GM21515 (cell line): ENCODE measurements at regions not wholly inside any gene's neighbourhood (a gene's known extent, or its start where the extent isn't known, plus 50 kb on each side); places are given as distances from the start of the nearest gene placed in this dataset.

Experiments
- ATAC-seq: cut with Tn5 transposase; IDR thresholded peaks from one replicate; pipeline ENCODE4 v1.9.1; 2021; ENCODE audit not compliant: unreplicated experiment

DNA sequence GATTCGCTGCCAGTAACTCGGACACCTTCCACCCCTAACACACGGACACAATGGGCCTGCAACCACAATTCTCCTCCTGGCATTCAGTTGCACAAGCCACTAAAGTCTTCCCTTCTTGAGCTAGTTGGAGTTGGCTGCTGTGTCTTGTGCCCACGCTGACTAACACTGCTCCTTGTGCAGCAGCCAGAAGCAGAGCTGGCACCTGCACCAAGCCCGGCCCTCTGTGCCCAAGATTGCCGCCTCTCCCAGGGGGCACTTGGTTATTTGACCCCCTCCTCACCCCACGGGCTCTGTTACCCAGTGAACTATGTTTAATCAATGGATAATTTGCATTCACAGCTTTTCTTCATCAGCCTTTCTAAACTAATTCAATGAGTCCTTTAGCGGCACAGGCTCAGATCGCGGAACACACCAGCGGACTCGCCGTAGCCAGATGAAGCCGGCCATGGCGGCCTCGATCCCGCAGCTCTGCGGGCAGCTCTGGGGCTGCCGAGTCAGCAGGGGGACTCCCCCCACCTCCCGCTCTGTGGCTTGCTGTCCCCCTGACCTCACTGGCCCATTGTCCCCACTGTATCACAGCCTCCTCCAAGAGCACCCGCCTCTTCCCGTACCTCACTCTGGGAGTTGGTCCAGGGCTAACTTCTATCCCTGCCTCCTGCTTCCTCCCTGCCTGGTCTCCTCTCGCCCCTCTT is 94.8 kb upstream of the AFDN start:
- no peak for ATAC-seq

DNA sequence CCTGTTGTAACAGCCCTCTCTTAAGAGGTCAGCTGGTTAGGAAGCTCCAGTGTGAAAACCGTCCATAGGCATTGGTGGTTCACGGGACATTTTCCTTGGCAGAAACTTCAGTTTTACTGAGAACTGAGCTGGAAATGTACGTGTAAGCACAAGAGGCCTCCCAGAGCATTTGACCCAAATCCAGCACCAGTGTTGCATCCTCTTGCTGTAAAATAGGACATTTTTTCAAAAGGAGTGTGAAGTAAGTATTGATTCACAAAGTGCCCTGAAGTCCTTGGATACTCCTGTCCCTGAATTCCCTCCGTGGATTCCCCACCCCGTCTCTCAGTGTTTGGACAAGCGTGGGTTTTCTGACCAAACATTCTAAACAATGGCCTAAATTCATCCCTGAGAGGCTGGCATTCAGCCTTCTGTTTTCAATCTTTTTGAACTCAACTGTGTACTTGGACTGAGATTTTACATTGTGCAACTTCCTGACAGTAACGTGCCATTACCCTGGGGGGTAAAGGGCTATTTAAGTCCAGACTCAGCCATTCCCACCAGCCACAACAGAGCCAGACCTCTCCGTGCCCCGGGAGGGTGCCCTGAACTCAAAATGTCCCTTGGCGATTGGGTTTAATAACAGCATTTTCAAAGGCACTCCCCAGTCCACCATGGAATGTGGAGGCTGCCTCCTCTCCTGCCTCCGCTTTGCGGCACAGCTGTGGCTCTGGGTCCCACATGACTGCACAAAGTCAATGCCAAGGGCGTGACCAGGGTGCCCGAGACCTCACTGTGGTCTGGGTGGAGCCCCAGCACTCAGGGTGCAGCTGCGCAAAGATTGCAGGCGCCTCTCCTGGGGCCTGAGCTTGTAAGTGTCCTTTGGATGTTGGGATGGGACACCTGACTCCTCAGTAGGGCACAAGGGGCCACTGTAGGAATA is 92.7 kb upstream of the AFDN start:
- ATAC-seq, result no peak

DNA sequence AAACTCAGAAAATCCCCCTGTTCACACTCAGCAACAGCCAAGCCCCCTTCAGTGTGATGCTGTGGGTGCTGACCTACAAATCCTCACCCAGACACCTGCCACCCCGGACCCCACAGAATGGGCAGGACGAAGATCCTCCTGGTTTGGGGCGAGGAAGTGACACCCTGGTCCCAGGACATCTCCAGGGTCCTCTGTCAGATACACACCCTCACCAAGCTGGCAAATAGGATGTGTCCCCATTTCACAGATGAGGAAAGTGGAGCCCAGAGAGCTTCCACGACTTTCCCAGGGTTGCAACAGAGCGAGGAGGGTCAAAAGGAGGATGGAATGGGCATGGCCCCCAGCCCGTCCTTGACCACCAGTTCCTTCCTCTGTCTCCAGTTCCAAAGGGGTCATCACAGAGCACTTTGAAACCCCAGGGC is 92.0 kb upstream of the AFDN start:
- no peak for ATAC-seq

DNA sequence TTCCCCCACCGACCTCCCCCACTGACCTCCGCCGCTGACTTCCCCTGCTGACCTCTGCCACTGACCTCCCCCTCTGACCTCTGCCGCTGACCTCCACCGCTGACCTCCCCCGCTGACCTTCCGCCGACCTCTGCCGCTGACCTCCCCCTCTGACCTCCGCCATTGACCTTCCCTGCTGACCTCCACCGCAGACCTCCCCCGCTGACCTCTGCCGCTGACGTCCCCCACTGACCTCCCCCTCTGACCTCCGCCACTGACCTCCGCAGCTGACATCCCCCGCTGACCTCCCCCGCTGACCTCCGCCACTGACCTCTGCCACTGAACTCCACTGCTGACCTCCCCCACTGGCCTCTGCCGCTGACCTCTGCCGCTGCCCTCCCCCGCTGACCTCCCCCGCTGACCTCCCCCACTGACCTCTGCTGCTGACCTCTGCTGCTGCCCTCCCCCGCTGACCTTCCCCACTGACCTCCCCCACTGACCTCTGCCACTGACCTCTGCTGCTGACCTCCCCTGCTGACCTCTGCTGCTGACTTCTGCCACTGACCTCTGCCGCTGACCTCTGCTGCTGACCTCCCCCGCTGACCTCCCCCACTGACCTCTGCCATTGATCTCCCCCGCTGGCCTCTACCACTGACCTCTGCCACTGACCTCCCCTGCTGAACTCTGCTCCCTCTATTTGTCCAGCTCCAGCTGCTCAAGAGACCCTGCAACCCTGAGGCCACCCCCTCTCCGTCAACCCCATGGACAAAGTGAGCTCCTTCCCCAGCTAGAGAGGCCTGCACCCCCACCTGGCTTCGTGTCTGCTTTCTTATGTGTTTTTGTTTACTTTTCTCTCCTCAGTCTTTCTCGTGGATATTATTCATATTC is 91.4 kb upstream of the AFDN start:
- ATAC-seq, result no peak

DNA sequence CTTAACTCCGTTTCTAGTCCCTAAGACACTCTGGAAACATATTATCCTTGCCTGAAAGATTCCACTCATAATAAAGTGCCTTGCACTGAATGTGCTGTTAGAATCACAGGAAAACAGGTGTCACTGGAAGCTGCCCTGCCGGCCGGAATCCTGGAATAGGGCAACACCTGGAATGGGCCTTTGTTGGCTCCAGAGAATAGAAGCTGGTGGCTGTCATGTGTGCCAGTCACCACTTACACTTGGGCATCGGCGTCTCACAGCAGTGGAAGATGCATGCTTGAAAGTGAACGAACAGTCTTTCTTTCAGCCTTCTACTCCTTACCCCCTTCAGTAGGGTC is 90.8 kb upstream of the AFDN start:
- no peak for ATAC-seq

DNA sequence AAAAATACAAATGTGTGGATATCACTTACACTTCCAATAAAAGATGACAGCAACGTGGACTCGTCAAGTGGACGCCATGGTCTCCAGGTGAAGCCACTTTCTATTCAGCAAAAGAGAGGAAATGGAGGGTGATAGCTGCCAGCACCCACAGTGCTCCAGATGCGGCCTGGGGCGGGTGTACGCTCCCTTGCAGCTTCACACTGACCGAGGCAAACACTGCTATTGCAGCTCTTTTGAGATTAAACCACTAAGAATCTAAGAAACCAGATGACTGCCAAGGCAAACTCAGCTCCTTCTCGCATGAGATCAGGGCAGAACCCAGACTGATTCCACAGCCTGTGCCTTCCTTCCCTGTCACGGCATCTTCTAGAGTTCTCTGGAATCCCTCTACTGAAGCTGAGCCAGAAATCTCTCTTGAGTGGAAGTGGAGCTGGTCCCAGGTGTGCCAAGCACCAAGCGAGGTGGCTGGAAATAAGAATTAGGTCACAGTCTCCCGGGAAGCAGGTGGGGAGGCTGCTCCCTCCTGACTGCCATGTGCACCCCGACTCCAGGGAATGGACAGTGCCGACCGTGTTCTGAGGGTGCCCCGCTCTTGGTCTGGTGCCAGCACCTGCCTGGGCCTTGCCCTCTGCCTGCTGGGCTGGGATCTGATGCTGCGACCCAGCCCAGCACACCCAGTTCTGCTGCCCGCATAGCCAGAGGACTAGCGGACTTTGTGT is 90.1 kb upstream of the AFDN start:
- ATAC-seq, result no peak

DNA sequence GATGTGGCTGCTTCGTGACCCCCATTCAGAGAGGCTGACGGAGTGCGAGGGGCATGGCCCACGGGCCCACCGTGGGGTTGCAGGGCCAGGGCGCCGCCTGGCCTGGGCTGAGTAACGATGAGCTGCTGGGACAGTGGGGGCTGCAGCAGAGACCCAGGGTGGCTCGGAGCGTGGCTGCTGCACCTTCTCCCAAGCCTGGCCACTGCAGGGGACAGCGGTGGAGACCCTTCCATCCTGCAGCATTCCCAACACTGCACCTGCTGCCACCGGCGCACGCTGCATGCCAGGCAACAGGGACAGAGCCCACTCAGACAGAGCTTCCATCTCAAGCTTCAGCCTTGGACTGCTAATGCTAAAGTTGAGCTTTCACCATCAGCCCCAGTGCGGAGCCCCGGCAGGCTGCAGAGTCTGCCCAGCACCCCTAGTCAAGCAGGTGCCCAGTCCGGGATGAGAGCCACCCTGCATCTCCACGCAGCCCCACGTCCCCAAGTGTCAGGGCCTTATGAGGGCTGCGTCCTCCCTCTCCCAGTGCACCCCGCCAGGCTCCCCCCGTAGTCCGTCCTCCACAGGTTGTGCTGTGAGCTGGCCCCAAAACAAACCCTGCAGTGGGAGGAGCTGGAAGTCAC is 89.4 kb upstream of the AFDN start:
- ATAC-seq, result no peak

DNA sequence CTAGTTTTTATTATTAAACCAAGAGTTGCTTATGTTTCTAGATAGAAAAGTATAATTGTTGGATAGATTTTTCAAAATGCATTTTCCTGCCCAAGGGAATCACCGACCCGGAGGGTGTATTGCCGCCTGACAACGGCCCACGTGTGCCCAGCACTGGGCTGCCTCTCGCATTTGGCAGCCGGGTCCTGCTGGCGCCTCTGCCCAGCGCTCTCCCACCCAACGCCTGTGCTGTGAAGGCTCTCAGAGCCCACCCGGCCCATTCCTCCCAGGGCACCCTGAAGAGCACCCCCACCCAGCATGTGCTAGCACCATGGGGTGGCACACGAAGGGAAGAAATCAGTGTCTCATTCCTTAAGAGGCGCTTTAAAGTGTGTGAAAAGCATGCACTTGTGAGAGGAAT is 88.3 kb upstream of the AFDN start:
- ATAC-seq, result no peak

DNA sequence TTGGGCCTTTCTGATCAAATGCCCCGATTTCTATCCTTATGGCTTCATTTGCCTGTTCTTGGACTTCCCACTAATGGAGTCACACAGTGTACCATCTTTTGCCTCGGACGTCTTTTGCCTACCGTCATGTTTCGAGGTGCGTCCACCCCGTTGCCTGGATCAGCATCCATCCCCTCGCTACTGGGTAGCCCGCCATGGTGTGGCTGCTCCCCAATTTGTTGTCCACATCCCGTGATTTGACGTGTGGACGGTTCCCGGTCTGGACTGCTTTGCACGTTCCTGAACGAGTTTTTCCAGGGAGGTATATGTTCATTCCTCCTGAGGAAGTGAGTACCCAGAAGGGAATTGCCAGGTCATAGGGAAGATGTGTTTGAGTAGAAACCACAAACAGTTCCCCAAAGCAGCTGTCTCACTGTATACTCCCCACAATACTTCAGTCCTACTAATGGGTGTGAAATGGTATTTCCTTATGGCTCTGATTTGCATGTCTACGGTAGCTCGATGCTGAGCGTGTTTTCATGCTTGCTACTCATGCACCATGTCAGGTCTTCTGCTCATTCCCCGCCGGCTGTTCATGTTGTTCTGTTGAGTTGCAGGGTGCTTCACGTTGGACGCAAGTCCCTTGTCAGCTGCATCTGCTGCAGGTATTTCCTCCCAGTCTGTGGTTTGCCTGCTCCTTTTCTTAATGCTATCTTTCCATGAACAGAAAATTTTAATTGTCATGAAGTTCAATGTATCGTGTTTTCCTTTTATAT is 86.8 kb upstream of the AFDN start:
- no peak for ATAC-seq

DNA sequence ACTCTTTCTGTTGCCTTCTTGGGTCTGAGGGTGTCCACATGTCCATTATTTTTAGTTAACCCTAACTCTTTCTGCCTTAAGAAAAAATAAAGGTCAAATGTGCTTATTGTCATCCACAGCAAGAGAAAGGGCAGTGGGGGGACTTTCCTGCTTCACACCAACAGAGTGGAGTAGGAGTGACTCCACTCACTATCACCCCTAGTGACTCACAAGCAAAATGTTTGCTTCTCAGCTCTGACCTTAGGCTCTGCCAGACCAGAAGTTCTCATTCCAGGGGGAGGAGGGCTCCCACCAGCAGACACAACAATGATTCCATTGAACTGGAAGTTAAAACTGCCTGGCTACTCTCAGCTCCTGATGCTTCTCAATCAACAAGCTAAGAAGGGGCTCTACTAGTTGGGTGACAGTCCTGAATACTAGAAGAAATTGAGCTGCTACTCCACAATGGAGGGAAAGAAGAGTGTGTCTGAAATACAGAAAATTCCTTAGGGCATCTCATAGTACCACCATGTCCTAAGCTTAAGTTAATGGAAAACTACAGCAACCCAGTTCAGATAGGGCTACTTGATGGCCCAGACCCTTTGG is 83.9 kb upstream of the AFDN start:
- no peak for ATAC-seq

DNA sequence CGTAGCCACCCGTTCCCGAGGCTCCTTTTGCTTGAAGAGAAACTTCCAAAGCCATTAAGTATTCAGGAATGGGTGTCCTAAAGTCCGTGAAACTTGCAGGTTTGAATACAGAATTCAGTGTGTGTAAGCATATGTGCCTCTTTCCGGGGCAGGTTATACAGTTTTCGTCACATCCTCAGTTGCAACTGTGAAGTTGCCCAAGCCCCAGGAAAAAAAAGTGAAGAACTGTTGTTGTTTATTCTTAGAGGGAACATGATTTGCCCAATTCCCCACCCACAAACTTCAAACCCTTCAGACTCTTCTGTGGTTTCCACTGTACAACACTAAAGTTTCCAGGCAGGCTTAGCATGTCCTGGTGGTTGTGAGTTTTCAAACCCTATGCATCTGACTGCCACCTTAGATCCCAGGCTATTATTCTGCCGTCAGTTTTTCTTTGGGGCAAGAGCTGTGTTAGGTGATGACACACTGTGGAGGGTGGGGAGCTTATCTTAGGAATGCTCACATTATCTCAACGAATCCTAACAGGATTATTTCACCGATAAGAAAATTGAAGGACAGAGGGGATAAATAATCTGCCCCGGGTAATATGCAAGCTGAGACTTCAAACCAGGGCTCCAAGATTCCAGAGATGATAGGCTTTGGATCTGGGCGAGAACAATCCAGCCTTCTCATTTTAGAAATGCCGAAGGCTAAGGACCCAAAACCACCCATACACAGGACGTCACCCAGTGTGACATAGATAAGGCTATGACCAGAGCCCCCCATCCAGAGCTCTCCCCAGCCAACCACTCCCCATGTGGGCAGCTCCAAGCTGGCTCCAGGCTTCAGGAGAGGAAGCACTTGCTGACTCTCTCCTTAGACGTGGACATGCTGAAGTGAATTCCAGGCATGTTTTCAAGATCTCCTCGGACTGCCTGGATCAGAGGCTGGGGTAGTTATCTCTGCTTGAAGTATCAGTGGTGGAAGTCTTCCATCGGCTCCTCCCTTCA is 81.7 kb upstream of the AFDN start:
- ATAC-seq, result no peak

DNA sequence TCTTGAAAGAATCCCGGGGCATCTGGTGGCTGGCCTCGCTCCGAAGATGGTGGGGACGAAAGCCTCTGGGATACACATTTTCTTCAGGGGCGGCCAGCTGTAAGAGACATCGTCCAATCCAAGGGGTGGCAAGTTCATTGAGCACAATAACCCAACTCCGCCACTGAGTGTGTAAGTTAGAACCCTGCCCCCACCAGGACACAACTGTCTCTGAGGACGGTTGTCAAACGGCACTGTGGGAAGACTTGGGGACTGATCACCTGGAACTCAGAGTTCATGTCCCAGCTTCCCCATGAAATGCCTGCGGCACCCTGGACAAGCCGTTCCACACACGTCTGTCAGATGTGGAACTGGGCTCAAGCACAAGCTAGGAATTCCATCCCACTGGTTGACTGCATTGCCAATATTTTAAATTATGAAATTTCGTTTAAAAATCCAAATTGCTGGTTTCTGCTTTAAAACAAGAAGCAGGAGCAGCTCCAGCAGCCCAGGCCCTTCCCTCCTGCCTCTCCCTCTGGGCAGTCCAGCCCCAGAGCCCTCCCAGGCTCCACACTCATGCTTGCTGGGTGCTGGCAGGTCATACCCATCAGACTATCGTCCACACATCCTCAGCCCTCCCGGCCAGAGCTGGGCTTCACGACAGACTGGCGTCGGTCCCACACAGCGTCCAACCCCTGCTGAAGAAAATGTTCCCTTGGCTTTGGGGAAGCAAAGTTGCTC is 80.9 kb upstream of the AFDN start:
- no peak for ATAC-seq

DNA sequence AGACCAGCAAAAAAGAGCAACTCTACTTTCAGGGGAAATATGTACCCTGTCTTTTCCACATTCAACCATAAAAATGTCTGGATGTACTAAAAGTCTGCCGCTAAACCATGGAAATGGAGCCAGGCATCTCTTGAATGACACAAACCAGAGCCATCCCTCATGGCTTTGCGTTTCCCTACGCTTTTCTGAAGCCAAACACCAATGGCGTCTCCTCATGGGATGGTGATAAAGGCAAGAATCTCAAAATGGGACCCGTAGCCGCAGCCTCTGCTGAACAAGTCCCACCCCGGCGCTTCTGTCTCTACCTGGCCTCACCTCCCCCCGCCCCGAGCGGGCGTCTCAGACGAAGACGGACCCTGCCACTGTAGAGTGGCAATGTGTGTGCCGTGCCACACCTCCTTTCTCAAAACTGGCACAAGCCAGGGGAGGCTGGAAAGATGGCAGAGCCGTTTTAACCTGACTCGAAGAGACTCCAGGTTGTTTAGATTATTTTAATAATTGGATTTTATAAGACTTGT is 80.3 kb upstream of the AFDN start:
- ATAC-seq, result no peak

DNA sequence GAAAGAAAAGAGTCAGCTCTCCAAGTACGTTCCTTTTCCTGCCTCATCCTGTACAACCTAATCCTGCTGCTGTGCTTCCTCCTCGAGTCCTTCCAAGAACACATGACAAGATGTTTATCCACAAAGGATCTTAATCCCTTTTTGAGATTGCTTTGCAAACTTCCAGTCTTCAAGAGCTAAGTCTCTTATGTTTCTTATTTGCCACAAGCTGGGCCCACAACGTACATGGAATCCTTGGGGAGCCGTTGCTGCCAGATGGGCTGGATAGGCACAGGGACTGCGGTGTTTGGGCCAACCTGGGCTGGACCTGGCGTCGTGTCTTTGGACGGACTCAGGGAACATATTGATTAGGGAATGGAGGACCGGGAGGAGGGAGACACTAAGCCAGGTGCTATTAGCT is 79.7 kb upstream of the AFDN start:
- ATAC-seq, result no peak

DNA sequence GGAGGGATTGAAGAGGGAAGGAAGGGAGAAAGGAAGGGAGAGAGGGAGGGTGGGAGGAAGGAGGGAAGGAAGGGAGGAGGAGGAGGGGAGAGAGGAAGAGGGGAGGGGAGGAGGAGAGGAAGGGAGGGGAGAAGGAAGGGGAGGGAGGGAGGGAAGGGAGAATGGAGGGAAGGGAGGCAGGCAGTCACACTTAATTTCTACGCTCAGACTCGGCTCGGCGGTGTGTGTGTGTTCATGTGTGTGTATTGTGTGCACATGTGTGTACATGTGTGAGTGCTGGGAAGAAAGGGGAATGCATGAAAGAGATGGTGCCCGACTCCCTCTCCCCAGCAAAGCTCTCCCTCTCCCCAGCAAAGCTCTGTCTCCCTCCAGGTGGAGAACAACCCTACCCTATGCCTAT is 79.1 kb upstream of the AFDN start:
- no peak for ATAC-seq

DNA sequence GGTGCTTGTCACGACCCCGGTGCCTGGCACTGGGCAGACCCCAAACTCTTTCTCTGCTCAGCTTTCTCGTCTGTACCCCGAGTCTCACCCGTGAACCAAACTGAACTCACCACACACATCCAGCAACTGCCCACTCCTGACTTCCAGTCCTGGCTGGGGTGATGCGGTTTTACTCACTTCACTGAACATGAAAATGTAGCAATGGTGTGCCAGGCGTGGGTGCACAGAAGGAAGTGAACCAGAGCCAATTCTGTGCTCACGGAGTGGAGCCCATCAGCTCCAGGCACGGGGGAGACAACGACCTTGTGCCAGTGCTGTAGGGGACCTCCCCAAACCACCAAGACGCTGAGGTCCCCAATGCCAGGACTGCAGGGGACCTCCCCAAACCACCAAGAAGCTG is 78.7 kb upstream of the AFDN start:
- ATAC-seq, result no peak
